Gastroesophageal sphincter (tissue), 4 donors: ENCODE measurements at regions not wholly inside any gene's neighbourhood (a gene's known extent, or its start where the extent isn't known, plus 50 kb on each side); places are given as distances from the start of the nearest gene placed in this dataset.

Experiments used
- ATAC-seq: fragments of 150-250 bp; one replicate; pipeline ENCODE4 v1.9.1; 2016; ENCODE audit warnings: mild to moderate bottlenecking, moderate library complexity
- H3K27ac ChIP-seq, 4 donors: fragments of 200-600 bp; sonication (generic) in 3 of 4; 1 replicate in 3 of 4; 2 replicates in 1 of 4; pipeline ENCODE4 v1.5.1; 2016 to 2019
- H3K27me3 ChIP-seq: fragments of 200-600 bp; sonication (generic); one replicate; pipeline ENCODE4 v1.5.1; 2019
- H3K36me3 ChIP-seq, 2 donors: fragments of 200-600 bp; sonication (generic); one replicate each; pipeline ENCODE4 v1.5.1; 2019; ENCODE audit warnings: control low read depth in 1 of 2
- H3K4me1 ChIP-seq, 3 donors: fragments of 200-600 bp; sonication (generic); 1 replicate in 2 of 3; 2 replicates in 1 of 3; pipeline ENCODE4 v1.5.1; 2016 to 2019; ENCODE audit warnings: control low read depth in 2 of 3
- H3K4me3 ChIP-seq, 2 donors: fragments of 200-600 bp; sonication (generic); one replicate each; pipeline ENCODE4 v1.5.1; 2019; ENCODE audit warnings: mild to moderate bottlenecking in 1 of 2, moderate library complexity in 1 of 2
- H3K9me3 ChIP-seq, 3 donors: fragments of 200-600 bp; sonication (generic); one replicate each; pipeline ENCODE4 v1.5.1; 2017 to 2019; ENCODE audit warnings: control low read depth in 2 of 3
- CTCF ChIP-seq, 4 experiments: fragments of 200-600 bp in 2 of 4; fragments of 450-650 bp in 2 of 4; sonication (generic) in 1 of 4; IDR thresholded peaks; one replicate each; pipeline ENCODE4 v1.5.1; 2017 to 2019; ENCODE audit warnings: antibody characterized with exemption in 4 of 4, mild to moderate bottlenecking in 2 of 4, moderate library complexity in 2 of 4
- EP300 ChIP-seq: sonication (generic); formaldehyde crosslinking; IDR thresholded peaks from one replicate; pipeline ENCODE4 v1.6.1; 2017; ENCODE audit warnings: antibody characterized with exemption, mild to moderate bottlenecking
- POLR2A ChIP-seq, 2 donors: fragments of 450-650 bp; IDR thresholded peaks; one replicate each; pipeline ENCODE4 v1.6.1; 2017; ENCODE audit warnings: antibody characterized with exemption in 2 of 2, mild to moderate bottlenecking in 2 of 2, moderate library complexity in 1 of 2
- POLR2AphosphoS5 ChIP-seq: sonication (generic); formaldehyde crosslinking; IDR thresholded peaks from one replicate; pipeline ENCODE4 v1.6.1; 2017; ENCODE audit warnings: antibody characterized with exemption
- WGBS, 2 donors: methylation state at CpG; one replicate each; pipeline ENCODE4 v1.1.5; 2018; ENCODE audit warnings: low coverage in 1 of 2; 5-methylcytosine and 5-hydroxymethylcytosine counted together

GRCh38 chr6:90406142-90406794 is 109.6 kb upstream of the BACH2 start:
- 91% methylated on average over 2 to 6 of the region's 6 CpGs for WGBS, 2 donors
- TF ChIP-seq POLR2AphosphoS5 (no peak), CTCF (IDR thresholded peaks at IDR 0.05) (no peak), EP300 (no peak), POLR2A (IDR thresholded peaks at IDR 0.05) (no peak)
- Histone ChIP-seq H3K9me3 (no peaks in the 10 kb centered on the region), H3K4me1 (no peaks in the 10 kb centered on the region), H3K27me3 (no peaks in the 10 kb centered on the region), H3K4me3 (no peak overlapping the region), H3K27ac (no peak overlapping the region), H3K36me3 (no peaks in the 10 kb centered on the region)
- no peak for ATAC-seq

- Histone ChIP-seq H3K36me3 (no peaks in the 10 kb centered on the region), H3K9me3 (no peaks in the 10 kb centered on the region), H3K4me1 (no peaks in the 10 kb centered on the region), H3K27ac (no peak overlapping the region), H3K27me3 (no peaks in the 10 kb centered on the region), H3K4me3 (no peak overlapping the region)
- TF ChIP-seq POLR2A (IDR thresholded peaks at IDR 0.05) (no peak), CTCF (IDR thresholded peaks at IDR 0.05) (no peak), EP300 (no peak), POLR2AphosphoS5 (no peak)
- ATAC-seq = peak; percentile 46
- WGBS, 2 donors = 63 to 86% methylated on average over 10 to 11 of the region's 18 CpGs
Observed at GRCh38 chr6:90403489-90404381, 107.1 kb upstream of the BACH2 start.

GRCh38 chr6:90402831-90403192 is 106.2 kb upstream of the BACH2 start:
- ATAC-seq = no peak

GRCh38 chr6:90401933-90402830 is 105.5 kb upstream of the BACH2 start:
- 66 to 67% methylated on average over 1 to 5 of the region's 10 CpGs for WGBS, 2 donors
- no peaks in the 10 kb centered on the region for H3K36me3 ChIP-seq

More at GRCh38 chr6:90402831-90403192, 106.2 kb upstream of the BACH2 start:
- WGBS, 2 donors = 80 to 88% methylated on average over 1 to 2 of the region's 2 CpGs
- no peaks in the 10 kb centered on the region for H3K4me1 ChIP-seq
- H3K4me3 ChIP-seq = no peak overlapping the region
- H3K27me3 ChIP-seq = no peaks in the 10 kb centered on the region
- TF ChIP-seq POLR2AphosphoS5 (no peak), EP300 (no peak), CTCF (IDR thresholded peaks at IDR 0.05) (no peak), POLR2A (IDR thresholded peaks at IDR 0.05) (no peak)
- no peaks in the 10 kb centered on the region for H3K9me3 ChIP-seq
- H3K36me3 ChIP-seq = no peaks in the 10 kb centered on the region
- H3K27ac ChIP-seq = no peak overlapping the region

More at GRCh38 chr6:90401933-90402830, 105.5 kb upstream of the BACH2 start:
- H3K4me3 ChIP-seq = no peak overlapping the region
- no peak overlapping the region for H3K27ac ChIP-seq
- H3K27me3 ChIP-seq = no peaks in the 10 kb centered on the region
- TF ChIP-seq POLR2A (IDR thresholded peaks at IDR 0.05) = no peak
- TF ChIP-seq POLR2AphosphoS5 = no peak
- TF ChIP-seq CTCF (IDR thresholded peaks at IDR 0.05) = no peak
- TF ChIP-seq EP300 = no peak
- H3K4me1 ChIP-seq = no peaks in the 10 kb centered on the region
- H3K9me3 ChIP-seq = no peaks in the 10 kb centered on the region
- ATAC-seq = no peak
